DOHH2 (cell line): ENCODE measurements at regions not wholly inside any gene's neighbourhood (a gene's known extent, or its start where the extent isn't known, plus 50 kb on each side); places are given as distances from the start of the nearest gene placed in this dataset.

Experiments
- CTCF ChIP-seq: fragments of 200-600 bp; sonication (generic); IDR thresholded peaks from one replicate; pipeline ENCODE4 v1.5.1; 2014; ENCODE audit warnings: antibody characterized with exemption, mild to moderate bottlenecking, low read depth, low read length; ENCODE audit not compliant: poor library complexity, severe bottlenecking
- EZH2phosphoT487 ChIP-seq: fragments of 200-600 bp; sonication (generic); IDR thresholded peaks from 2 replicates; pipeline ENCODE4 v1.6.1; 2017; ENCODE audit warnings: borderline replicate concordance, mild to moderate bottlenecking, antibody characterized with exemption, low read length, moderate library complexity, mixed read lengths

DNA sequence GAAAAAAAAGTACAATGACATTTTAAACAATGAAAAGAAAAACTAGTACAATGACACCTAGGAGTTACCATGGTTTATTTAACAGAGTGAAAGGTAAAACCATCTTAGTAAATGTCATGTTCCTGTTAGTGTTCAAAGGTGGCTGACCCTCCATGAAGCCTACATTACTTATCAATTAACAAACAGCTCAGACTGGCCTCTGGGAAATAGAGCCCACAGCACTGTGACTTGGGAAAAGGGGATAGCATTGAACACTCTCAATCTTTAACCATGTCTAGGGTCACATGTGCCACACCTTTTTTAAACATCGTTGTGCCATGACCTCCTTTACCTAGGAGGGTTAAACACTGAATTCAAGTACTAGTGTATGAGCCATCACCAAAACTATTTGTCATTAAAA, 106.3 kb upstream of the SOX5 start:
- no peak for TF ChIP-seq EZH2phosphoT487
- no peak for TF ChIP-seq CTCF
